MG63 (cell line): ENCODE measurements at regions not wholly inside any gene's neighbourhood (a gene's known extent, or its start where the extent isn't known, plus 50 kb on each side); places are given as distances from the start of the nearest gene placed in this dataset.
A peak's percentile ranks its signal among the peaks of the same experiment; 100 is the strongest.
"Not testable (repeated sequence)": the region's sequence is repeated elsewhere in the genome, so short reads cannot be mapped to it uniquely, and the experiment has no call there.

ENCODE experiments used
- DNase-seq: peaks from one replicate; pipeline ENCODE4 v3.0.0-alpha.2; 2020
- H3K27me3 ChIP-seq: fragments of 250-450 bp; sonication (Bioruptor Pico); 2 replicates; pipeline ENCODE4 v1.5.1; 2020; ENCODE audit warnings: mild to moderate bottlenecking, moderate library complexity
- H3K36me3 ChIP-seq: fragments of 250-450 bp; sonication (Bioruptor Pico); 2 replicates; pipeline ENCODE4 v1.5.1; 2020; ENCODE audit warnings: mild to moderate bottlenecking, moderate library complexity
- H3K4me3 ChIP-seq: fragments of 250-450 bp; sonication (Bioruptor Pico); 2 replicates; pipeline ENCODE4 v1.5.1; 2020; ENCODE audit warnings: mild to moderate bottlenecking, moderate library complexity
- H3K9me3 ChIP-seq: fragments of 250-450 bp; sonication (Bioruptor Pico); 2 replicates; pipeline ENCODE4 v1.5.1; 2020; ENCODE audit warnings: mild to moderate bottlenecking, moderate library complexity

DNA sequence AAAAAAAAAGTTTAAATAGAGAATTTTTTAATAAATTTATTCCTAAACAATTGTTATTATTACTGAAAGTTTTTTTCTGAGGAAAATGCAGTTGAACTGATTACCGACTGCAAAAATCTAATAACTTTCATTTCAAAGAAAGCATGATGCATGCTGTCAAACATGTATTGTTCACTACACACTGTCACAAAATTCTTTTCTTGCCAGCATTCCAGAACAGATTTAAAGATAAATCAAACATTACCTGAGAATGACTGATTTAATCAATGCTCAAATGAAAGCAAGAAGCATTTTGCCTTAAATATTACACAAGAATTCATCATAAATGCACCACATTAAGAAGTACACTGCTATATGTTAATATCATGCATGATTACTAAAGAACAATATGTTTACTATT, 588.3 kb downstream of the SLC16A7 start:
- H3K4me3 ChIP-seq: no peak overlapping the region
- no peaks in the 10 kb centered on the region for H3K36me3 ChIP-seq
- DNase-seq: no peak
- H3K27me3 ChIP-seq: no peaks in the 10 kb centered on the region
- no peaks in the 10 kb centered on the region for H3K9me3 ChIP-seq

DNA sequence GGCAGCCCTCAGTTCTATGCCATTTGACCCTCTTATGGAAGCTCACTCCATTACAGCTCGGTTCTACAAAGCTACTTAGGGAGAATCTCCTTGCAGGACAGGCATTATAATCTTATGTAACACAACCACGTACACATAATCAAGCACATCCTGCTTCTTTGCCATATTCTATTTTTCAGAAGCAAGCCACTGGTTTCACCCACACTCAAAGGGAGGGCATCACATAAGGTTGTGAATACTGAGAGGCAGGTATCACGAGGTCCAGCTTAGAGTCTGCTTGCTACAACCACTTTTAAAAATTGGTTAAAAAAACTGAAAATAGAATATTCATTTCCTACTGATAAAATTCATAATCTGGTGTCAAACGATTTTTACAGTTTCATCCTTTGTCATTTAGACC, 589.2 kb downstream of the SLC16A7 start:
- Histone ChIP-seq H3K36me3 (no peaks in the 10 kb centered on the region), H3K4me3 (no peak overlapping the region), H3K27me3 (no peaks in the 10 kb centered on the region), H3K9me3 (no peaks in the 10 kb centered on the region)
- DNase-seq: no peak

DNA sequence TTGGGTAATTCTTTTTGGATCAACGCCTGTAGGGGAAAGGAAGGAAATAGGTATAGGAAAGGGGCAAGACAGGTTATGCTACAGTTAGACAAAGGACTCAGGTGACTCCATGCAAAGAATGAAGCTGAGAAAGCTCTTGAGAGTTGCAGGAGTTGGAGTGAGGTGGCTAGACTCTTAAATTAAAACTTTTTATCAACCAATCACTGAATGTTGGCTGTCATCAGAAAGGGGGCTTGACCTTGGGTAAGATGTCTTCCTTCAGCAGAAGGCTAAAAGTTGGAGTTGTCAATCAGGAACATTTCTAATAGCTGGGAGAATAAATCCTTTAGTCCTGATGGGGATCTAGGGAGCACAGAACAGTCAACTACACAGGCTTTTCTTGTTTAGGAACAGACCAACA, 595.4 kb downstream of the SLC16A7 start:
- H3K4me3 ChIP-seq: no peak overlapping the region
- DNase-seq: no peak
- H3K36me3 ChIP-seq: no peaks in the 10 kb centered on the region
- H3K9me3 ChIP-seq: no peaks in the 10 kb centered on the region
- H3K27me3 ChIP-seq: no peaks in the 10 kb centered on the region

DNA sequence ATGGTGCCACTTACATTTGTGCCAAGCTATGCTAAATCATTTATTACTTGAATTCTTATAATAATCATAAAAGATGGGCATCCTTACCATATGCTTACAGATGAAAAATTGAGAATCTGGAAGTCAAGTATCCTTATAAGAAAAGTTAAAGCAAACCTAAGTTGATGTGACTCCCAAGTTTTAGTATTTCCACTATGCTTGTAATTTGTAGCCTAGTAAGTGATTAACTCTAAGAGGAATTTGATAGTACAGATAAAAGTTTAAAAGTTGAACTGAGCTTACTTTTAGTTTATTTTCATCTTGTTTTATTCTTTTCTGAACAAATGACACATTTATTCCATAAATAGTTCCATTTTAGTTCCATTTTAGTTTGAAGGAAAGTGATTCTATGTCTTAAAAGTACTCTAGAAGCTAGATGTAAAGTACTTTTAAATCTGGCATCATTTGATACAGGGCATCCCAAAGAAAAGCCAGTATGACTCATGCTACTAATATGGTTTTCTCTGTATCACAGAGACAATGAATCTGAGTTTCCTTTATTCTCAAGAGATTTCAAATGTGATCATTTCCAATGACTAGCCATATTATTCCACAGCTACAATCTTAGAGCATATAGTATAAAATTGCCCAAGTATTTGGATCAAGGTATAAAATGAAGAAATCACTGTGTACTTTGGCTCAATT, 596.0 kb downstream of the SLC16A7 start:
- no peaks in the 10 kb centered on the region for H3K27me3 ChIP-seq
- H3K4me3 ChIP-seq: no peak overlapping the region
- no peak for DNase-seq
- no peaks in the 10 kb centered on the region for H3K9me3 ChIP-seq
- H3K36me3 ChIP-seq: no peaks in the 10 kb centered on the region

DNA sequence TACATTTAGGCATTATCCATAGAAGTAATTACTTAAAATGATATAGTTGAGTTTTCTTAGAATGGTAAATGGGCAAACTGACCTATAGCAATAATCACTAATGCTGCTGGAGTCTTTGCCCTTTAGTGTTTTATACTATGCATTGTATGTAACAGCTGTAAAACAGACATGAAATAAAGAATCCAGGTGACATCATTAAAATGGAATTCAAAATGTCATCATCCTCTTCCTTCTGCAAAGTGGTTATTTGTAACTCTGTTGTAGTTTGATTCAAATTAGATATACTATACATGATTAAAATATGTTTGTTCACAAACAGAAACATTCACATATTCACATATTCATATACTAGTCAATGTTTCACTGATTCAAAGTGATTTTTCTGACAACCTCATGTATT, 598.8 kb downstream of the SLC16A7 start:
- no peak for DNase-seq
- no peak overlapping the region for H3K4me3 ChIP-seq
- H3K36me3 ChIP-seq: no peaks in the 10 kb centered on the region
- no peaks in the 10 kb centered on the region for H3K27me3 ChIP-seq
- H3K9me3 ChIP-seq: no peaks in the 10 kb centered on the region

DNA sequence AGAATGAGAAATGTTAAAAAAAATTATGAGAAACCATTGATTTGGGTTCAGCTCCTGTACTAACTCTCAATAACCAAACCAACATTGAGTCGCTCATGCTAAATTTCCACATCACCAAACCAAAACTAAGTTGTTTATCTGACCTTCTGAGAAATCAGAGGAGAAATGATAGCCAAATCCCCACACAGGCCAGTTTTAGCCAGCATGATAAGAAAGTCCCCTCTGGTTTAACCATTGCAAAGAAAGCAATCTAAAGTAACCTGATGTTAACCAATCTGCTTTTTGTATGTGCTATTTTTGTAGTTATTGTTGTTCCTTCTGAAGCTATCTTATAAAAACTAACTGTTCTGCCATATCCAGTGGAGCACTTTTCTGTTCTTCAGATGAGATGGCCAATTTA, 599.7 kb downstream of the SLC16A7 start:
- Histone ChIP-seq H3K36me3 (no peaks in the 10 kb centered on the region), H3K4me3 (no peak overlapping the region), H3K27me3 (no peaks in the 10 kb centered on the region), H3K9me3 (no peaks in the 10 kb centered on the region)
- DNase-seq: no peak

DNA sequence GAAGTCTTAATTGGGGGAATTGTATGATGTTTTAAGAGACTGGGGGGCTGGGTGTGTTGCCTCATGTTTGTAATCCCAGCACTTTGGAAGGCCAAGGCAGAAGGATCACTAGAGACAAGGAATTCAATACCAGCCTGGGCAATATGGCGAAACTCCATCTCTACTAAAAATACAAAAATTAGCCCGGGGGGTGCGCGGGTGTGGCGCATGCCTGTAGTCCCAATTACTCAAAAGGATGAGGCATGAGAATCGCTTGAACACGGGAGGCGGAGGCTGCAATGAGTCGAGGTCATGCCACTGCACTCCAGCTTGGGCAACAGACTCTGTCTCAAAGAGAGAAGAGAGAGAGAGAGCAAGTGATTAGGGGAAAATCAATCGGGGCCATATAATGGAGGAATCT, 600.5 kb downstream of the SLC16A7 start:
- DNase-seq: no peak
- Histone ChIP-seq H3K27me3 (no peaks in the 10 kb centered on the region), H3K4me3 (no peak overlapping the region), H3K36me3 (no peaks in the 10 kb centered on the region), H3K9me3 (no peaks in the 10 kb centered on the region)

DNA sequence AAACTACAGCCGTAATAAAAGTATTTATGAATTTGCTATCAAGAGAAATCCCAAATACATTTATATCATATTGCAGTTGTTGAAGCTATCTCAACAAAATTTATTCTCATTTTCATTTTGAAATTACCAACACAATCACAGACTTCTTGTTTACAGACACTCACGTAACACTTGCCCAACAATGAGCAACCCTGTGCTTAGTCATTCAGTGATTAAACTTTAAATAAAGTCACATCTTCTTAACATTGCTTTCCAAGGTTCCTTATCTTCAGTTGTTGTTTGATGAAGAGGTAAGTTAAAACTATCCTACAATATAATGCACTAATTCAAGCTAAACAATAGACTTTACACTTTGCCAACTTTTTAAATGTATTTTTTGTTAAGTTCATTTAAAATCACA, 601.8 kb downstream of the SLC16A7 start:
- H3K36me3 ChIP-seq: no peaks in the 10 kb centered on the region

DNA sequence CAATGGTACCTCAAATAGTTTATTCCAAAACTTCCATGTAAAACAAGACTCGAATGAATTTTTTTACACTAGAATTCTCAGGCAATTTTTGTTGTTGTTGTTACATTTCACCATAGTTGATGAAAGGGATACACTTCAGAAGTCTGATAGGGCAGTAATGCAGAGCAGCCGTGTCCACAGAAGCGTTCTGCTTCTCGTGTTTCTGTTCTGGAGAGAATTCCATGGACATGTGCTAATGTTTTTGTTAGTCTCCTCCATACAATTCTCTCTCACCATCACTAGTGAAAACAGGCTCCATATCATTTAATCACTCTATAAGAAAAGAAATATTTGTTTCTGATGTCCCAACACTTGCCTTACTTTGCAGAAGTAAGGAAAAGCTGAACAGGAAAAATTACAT, 606.1 kb downstream of the SLC16A7 start:
- no peak for DNase-seq
- H3K9me3 ChIP-seq: no peaks in the 10 kb centered on the region
- no peaks in the 10 kb centered on the region for H3K36me3 ChIP-seq
- H3K4me3 ChIP-seq: no peak overlapping the region
- no peaks in the 10 kb centered on the region for H3K27me3 ChIP-seq

More for the DNA sequence above, 601.8 kb downstream of the SLC16A7 start:
- DNase-seq: no peak
- no peaks in the 10 kb centered on the region for H3K9me3 ChIP-seq
- no peaks in the 10 kb centered on the region for H3K27me3 ChIP-seq
- no peak overlapping the region for H3K4me3 ChIP-seq

DNA sequence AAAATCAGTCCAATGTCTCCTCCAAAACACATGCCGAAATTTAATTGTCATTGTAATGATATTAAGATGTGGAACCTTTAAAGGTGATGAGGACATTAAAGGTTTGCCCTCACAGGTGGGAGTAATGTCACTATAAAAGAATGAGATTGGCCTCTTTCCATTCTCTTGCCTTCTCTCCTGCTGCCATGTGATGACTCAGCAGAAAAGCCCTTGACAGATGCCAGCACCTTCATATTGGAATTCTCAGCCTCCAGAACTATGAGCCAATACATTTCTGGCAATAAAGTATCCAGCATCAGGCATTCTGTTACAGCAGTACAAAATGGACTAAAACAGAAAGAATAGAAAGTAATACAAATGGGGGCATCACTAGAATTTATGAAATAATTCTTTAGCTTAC, 609.7 kb downstream of the SLC16A7 start:
- no peaks in the 10 kb centered on the region for H3K9me3 ChIP-seq
- H3K4me3 ChIP-seq: no peak overlapping the region
- no peaks in the 10 kb centered on the region for H3K27me3 ChIP-seq
- no peaks in the 10 kb centered on the region for H3K36me3 ChIP-seq
- peak; percentile 37 for DNase-seq

DNA sequence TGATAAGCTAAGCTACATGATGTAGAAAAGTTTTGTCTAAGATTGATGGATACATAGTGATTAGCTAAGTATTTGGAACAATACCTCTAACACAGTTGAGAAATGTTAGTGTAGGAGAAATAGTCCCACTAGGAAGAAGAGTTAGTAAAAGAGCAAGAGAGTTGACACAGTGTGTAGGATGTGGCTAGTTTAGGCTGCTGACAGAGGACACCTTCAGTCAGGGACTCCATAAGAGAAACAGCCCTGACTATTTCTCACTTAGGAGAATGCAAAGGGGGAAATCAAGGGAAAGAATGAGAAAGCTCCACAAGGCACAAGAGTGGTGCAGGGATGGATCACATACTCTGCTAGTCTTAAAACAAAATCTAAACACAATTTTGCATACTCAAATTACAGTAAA, 613.7 kb downstream of the SLC16A7 start:
- Histone ChIP-seq H3K27me3 (no peaks in the 10 kb centered on the region), H3K36me3 (no peaks in the 10 kb centered on the region), H3K4me3 (no peak overlapping the region), H3K9me3 (peaks cover 6% of the 10 kb centered on the region; the same call in 1 of the 2 replicates)
- no peak for DNase-seq

DNA sequence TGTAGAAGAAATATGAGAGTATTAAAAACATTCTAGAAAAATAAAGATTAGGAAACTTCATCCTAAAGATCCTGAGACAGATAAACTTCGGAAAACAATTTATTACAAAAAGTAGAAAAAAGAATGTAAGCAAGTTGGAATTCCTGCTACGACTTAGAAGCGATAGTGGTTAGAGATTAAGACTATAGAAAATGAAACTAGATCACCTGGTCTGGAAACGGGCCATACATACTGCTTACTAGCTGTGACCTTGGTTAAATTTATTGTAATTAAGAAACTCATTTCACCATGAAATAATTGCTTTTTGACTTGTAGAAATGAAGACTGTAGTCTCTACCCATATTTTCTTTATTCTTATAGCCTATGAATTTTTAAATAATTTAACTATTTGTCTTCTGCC, 614.1 kb downstream of the SLC16A7 start:
- no peaks in the 10 kb centered on the region for H3K36me3 ChIP-seq
- H3K4me3 ChIP-seq: no peak overlapping the region
- DNase-seq: no peak
- H3K27me3 ChIP-seq: no peaks in the 10 kb centered on the region
- peaks cover 6% of the 10 kb centered on the region; the same call in 1 of the 2 replicates for H3K9me3 ChIP-seq

DNA sequence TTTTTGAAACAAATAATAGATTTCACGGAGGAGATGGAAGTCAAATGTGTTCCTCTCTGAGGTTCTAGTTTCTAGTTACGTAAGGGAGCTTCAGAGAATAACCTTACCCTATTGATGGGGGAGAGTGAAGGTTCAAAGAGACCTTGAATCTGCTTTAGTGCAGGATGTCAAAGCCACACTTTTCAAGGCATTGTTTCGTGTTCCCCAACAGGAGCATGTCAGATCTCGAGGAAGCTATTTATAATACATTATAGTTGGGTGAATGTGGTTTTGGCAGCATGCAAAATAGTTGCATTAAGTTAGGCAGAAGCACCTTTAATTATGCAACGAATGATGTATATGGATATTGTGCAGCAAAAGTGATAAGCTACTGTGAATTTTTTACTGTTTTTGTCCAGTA, 614.9 kb downstream of the SLC16A7 start:
- Histone ChIP-seq H3K9me3 (peaks cover 6% of the 10 kb centered on the region; the same call in 1 of the 2 replicates), H3K36me3 (no peaks in the 10 kb centered on the region), H3K27me3 (no peaks in the 10 kb centered on the region), H3K4me3 (no peak overlapping the region)
- DNase-seq: no peak

DNA sequence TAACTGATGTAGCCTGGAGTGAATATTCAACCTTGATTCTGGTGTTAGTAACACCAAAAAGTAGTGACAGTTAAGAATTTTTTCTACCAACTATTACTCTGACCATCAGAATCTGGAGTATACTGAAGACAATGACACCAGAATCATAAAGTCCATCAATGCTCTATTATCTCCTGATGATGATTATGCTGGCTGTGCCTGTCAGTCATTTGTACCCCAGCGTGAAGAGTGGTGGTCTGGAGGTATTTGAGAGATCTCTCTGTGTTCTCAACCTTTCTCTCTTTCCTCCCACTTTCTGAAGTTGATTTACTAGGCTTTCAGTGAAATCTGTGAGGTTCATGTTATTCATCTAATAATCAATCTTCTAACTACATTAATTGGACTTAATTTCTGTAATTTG, 615.4 kb downstream of the SLC16A7 start:
- H3K36me3 ChIP-seq: no peaks in the 10 kb centered on the region
- no peak overlapping the region for H3K4me3 ChIP-seq
- peaks cover 6% of the 10 kb centered on the region; the same call in 1 of the 2 replicates for H3K9me3 ChIP-seq
- no peak for DNase-seq
- H3K27me3 ChIP-seq: no peaks in the 10 kb centered on the region

DNA sequence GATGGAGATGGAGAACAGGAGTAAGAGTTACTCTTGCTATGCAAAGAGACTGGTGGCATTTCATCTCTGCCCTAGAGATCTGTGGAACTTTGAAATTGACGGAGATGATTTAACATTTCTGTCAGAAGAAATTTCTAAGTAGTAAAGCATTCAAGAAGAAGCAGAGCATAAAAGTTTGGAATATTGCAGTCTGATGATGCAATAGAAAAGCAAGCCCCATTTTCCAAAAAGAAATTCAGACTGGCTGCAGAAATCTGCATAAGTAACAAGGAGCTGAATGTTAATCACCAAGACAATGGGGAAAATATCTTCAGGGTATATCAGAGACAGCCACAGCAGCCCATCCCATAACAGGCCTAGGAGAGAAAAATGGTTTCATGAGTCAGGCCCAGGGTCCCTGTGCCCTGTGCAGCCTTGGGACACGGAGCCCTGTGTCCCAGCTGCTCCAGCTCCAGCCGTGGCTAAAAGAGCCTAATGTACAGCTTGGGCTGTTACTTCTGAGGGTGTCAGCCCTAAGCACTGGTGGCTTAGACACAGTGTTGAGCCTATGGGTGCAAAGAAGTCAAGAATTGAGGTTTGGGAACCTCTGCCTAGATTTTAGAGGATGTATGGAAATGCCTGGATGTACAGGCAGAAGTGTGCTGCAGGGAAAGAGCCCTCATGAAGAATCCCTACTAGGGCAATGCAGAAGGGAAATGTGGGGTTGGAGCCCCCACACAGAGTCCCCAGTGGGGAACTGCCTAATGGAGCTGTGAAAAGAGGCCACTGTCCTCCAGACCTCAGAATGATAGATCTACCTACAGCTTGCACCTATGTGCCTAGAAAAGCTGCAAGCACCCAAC, 616.6 kb downstream of the SLC16A7 start:
- Histone ChIP-seq H3K4me3 (no peak overlapping the region), H3K9me3 (peaks cover 6% of the 10 kb centered on the region; the same call in 1 of the 2 replicates), H3K27me3 (no peaks in the 10 kb centered on the region), H3K36me3 (no peaks in the 10 kb centered on the region)
- no peak for DNase-seq

DNA sequence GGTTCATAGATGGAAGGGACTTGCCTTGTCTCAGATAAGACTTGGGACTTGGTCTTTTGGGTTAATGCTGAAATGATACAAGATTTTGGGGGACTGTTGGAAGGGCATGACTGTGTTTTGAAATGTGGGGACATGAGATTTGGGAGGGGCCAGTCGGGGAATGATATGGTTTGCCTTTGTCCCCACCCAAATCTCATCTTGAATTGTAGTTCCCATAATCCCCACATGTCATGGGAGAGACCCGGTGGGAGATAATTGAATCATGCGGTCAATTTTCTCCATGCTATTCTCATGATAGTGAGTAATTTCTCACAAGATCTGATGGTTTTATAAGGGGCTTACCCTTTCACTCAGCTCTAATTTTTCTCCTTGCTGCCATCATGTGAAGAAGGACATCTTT, 617.4 kb downstream of the SLC16A7 start:
- H3K36me3 ChIP-seq, H3K9me3 ChIP-seq, H3K27me3 ChIP-seq, DNase-seq, H3K4me3 ChIP-seq: not testable (repeated sequence)

DNA sequence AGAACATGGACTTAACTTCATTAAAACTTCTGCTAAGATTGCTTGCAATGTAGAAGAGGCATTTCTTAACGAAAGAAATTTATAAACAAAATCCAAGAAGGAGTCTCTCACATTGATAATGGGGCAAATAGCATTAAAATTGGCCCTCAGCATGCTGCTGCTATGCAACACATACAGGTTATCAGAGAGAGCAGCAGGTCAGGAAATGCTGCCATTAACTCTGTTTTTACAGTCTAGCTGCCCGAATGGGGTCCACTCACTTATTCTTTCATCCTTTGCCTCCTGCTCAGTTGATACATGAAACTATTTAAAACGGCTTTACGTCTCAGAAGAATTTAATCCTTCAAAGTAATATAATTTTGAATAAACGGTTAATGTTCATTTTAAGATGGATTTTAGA, 620.4 kb downstream of the SLC16A7 start:
- H3K27me3 ChIP-seq: no peaks in the 10 kb centered on the region
- H3K9me3 ChIP-seq: peaks cover 6% of the 10 kb centered on the region; the same call in 1 of the 2 replicates
- DNase-seq: no peak
- H3K4me3 ChIP-seq: no peak overlapping the region
- H3K36me3 ChIP-seq: no peaks in the 10 kb centered on the region

DNA sequence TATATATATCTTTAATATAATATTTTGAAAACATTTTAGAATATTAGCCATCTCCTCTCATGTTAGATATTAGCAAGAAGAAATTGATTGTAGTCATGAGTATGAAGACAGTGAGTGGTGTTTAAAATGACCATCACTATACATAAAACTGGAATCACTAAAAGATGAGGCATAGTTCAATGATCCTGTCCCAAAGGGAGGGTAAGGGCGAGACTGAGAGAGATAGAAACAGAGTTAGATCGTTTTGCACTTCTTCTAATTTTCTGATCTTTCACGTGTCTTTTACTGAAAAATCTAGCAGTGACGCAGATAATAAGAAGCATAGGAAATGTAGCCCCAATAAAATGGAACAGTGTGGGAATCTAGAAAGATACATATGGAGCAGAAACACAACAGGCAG, 627.4 kb downstream of the SLC16A7 start:
- Histone ChIP-seq H3K27me3 (no peaks in the 10 kb centered on the region), H3K36me3 (no peaks in the 10 kb centered on the region)
- DNase-seq: no peak

More for the DNA sequence above, 627.4 kb downstream of the SLC16A7 start:
- no peak overlapping the region for H3K4me3 ChIP-seq
- H3K9me3 ChIP-seq: 0 out of 2 replicates have a peak, but pooled peaks cover 2% of the 10 kb centered on the region
